ENCODE measurements at regions not wholly inside any gene's neighbourhood (a gene's known extent, or its start where the extent isn't known, plus 50 kb on each side); places are given as distances from the start of the nearest gene placed in this dataset.

GRCh38 chr1:36730599-36730998 lies 247.9 kb upstream of the CSF3R start:
- Histone ChIP-seq H3K4me1 (ENCODE audit: insufficient read depth) (no peaks in the 10 kb centered on the region), H3K4me3 (ENCODE audit: low read depth, low read length) (no peak overlapping the region), H3K36me3 (ENCODE audit: insufficient read depth) (no peaks in the 10 kb centered on the region), H3K27ac (ENCODE audit: low read depth) (no peak overlapping the region)
- WGBS: 73% methylated on average over 2 of the region's 2 CpGs
- DNase-seq (ENCODE audit: extremely low spot score): no peak

- no peak overlapping the region for H3K27ac ChIP-seq (ENCODE audit: low read depth)
- no peak overlapping the region for H3K4me3 ChIP-seq (ENCODE audit: low read depth, low read length)
- 69% methylated on average over 12 of the region's 12 CpGs for WGBS
- no peaks in the 10 kb centered on the region for H3K4me1 ChIP-seq (ENCODE audit: insufficient read depth)
- no peak for DNase-seq (ENCODE audit: extremely low spot score)
- H3K36me3 ChIP-seq (ENCODE audit: insufficient read depth): no peaks in the 10 kb centered on the region
Measured at GRCh38 chr1:36729716-36730510, 247.2 kb upstream of the CSF3R start.

DNA sequence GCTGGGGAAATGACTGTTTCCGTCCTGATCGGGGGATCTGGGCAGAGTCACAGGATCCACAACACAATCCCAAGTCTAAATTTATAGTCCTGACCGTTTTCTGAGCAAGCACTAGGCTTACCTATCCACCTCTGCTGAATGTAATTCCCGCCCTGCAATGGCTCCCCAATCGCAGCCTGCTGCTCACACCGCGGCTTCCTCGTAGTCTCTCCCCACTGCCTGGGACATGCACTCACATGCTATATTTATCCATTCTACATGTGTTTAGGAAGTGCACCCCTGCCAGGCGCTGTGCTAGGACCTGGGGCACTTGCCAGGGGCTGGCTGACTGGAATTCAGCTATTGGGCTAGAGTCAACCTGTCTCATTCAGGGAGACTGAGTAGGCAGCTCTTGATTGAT lies 246.6 kb upstream of the CSF3R start:
- WGBS: 60% methylated on average over 9 of the region's 9 CpGs

GRCh38 chr1:36728846-36729245 lies 246.1 kb upstream of the CSF3R start:
- H3K36me3 ChIP-seq (ENCODE audit: insufficient read depth): no peaks in the 10 kb centered on the region
- WGBS: 62% methylated on average over 6 of the region's 6 CpGs
- no peak for DNase-seq (ENCODE audit: extremely low spot score)
- H3K4me3 ChIP-seq (ENCODE audit: low read depth, low read length): no peak overlapping the region
- no peak overlapping the region for H3K27ac ChIP-seq (ENCODE audit: low read depth)
- no peaks in the 10 kb centered on the region for H3K4me1 ChIP-seq (ENCODE audit: insufficient read depth)

More for the DNA sequence above, 246.6 kb upstream of the CSF3R start:
- no peak for DNase-seq (ENCODE audit: extremely low spot score)
- H3K4me1 ChIP-seq (ENCODE audit: insufficient read depth): no peaks in the 10 kb centered on the region
- H3K27ac ChIP-seq (ENCODE audit: low read depth): no peak overlapping the region
- no peaks in the 10 kb centered on the region for H3K36me3 ChIP-seq (ENCODE audit: insufficient read depth)
- H3K4me3 ChIP-seq (ENCODE audit: low read depth, low read length): no peak overlapping the region

GRCh38 chr1:36728051-36728450 lies 245.3 kb upstream of the CSF3R start:
- Histone ChIP-seq H3K36me3 (ENCODE audit: insufficient read depth) (no peaks in the 10 kb centered on the region), H3K4me1 (ENCODE audit: insufficient read depth) (no peaks in the 10 kb centered on the region), H3K27ac (ENCODE audit: low read depth) (no peak overlapping the region), H3K4me3 (ENCODE audit: low read depth, low read length) (no peak overlapping the region)
- no peak for DNase-seq (ENCODE audit: extremely low spot score)
- 80% methylated on average over 8 of the region's 8 CpGs for WGBS

- no peak for DNase-seq (ENCODE audit: extremely low spot score)
- Histone ChIP-seq H3K27ac (ENCODE audit: low read depth) (no peak overlapping the region), H3K36me3 (ENCODE audit: insufficient read depth) (no peaks in the 10 kb centered on the region), H3K4me3 (ENCODE audit: low read depth, low read length) (no peak overlapping the region), H3K4me1 (ENCODE audit: insufficient read depth) (no peaks in the 10 kb centered on the region)
- 84% methylated on average over 3 of the region's 3 CpGs for WGBS
Measured at GRCh38 chr1:36725151-36725550, 242.4 kb upstream of the CSF3R start.

- WGBS: 39% methylated on average over 1 of the region's 1 CpG
- H3K27ac ChIP-seq (ENCODE audit: low read depth): no peak overlapping the region
- H3K4me3 ChIP-seq (ENCODE audit: low read depth, low read length): no peak overlapping the region
- no peak for DNase-seq (ENCODE audit: extremely low spot score)
- no peaks in the 10 kb centered on the region for H3K4me1 ChIP-seq (ENCODE audit: insufficient read depth)
- no peaks in the 10 kb centered on the region for H3K36me3 ChIP-seq (ENCODE audit: insufficient read depth)
Measured at GRCh38 chr1:36723813-36724212, 241.1 kb upstream of the CSF3R start.

- Histone ChIP-seq H3K4me1 (ENCODE audit: insufficient read depth) (no peaks in the 10 kb centered on the region), H3K4me3 (ENCODE audit: low read depth, low read length) (no peak overlapping the region), H3K27ac (ENCODE audit: low read depth) (no peak overlapping the region), H3K36me3 (ENCODE audit: insufficient read depth) (no peaks in the 10 kb centered on the region)
- DNase-seq (ENCODE audit: extremely low spot score): no peak
- WGBS: 64% methylated on average over 5 of the region's 5 CpGs
Measured at GRCh38 chr1:36722871-36723270, 240.2 kb upstream of the CSF3R start.

GRCh38 chr1:36721261-36721660 lies 238.5 kb upstream of the CSF3R start:
- 66% methylated on average over 6 of the region's 6 CpGs for WGBS

DNA sequence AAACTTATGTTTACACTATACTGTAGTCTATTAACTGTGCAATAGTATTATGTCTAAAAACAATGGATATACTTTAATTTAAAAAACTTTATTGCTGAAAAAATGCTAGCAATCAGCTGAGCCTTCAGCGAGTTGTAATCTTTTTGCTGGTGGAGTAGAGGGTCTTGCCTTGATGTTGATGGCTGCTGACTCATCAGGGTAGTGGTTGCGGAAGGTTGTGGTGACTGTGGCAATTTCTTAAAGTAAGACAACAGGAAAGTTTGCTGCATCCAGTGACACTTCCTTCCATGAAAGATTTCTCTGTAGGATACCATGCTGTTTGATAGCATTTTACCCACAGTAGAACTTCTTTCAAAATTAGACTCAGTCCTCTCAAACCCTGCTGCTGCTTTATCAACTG lies 234.7 kb upstream of the CSF3R start:
- H3K4me3 ChIP-seq (ENCODE audit: low read depth, low read length): no peak overlapping the region

More at GRCh38 chr1:36721261-36721660, 238.5 kb upstream of the CSF3R start:
- Histone ChIP-seq H3K36me3 (ENCODE audit: insufficient read depth) (no peaks in the 10 kb centered on the region), H3K27ac (ENCODE audit: low read depth) (no peak overlapping the region), H3K4me1 (ENCODE audit: insufficient read depth) (no peaks in the 10 kb centered on the region), H3K4me3 (ENCODE audit: low read depth, low read length) (no peak overlapping the region)
- DNase-seq (ENCODE audit: extremely low spot score): no peak

DNA sequence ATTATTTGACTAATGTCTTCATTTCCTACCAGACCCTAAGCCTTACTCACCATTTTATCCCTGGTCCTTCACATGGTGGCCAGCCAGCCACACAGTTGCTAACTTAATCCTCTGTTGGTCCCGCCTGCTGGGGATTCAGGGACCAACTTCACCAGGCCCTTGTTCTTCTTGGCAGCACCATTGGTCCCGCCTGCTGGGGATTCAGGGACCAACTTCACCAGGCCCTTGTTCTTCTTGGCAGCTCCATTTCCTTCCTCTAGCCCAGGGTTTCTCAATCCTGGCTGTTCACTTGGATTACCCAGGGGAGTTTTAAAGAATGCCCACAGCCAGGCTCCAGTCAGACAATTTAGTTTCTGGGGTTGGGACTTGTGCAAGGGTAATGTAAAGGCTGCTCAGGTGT lies 233.1 kb upstream of the CSF3R start:
- no peak for DNase-seq (ENCODE audit: extremely low spot score)
- 73% methylated on average over 2 of the region's 2 CpGs for WGBS

More for the DNA sequence above, 234.7 kb upstream of the CSF3R start:
- no peak for DNase-seq (ENCODE audit: extremely low spot score)
- Histone ChIP-seq H3K4me1 (ENCODE audit: insufficient read depth) (no peaks in the 10 kb centered on the region), H3K36me3 (ENCODE audit: insufficient read depth) (no peaks in the 10 kb centered on the region), H3K27ac (ENCODE audit: low read depth) (no peak overlapping the region)
- 79% methylated on average over 2 of the region's 2 CpGs for WGBS

DNA sequence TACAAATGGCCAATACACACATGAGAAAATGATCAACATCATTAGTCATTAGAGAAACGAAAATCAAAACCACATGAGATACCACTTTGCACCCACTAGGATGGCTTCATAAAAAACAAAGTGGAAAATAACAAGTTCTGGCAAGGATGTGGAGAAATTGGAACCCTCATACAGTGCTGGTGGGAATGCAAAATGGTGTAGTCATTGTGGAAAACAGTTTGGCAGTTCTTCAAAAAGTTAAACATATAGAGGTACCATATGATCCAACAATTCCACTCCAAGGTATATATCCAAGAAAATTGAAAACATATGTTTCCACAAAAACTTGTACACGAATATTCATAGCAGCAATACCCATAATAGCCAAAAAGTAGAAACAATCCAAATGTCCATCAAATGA lies 231.6 kb upstream of the CSF3R start:
- Histone ChIP-seq H3K36me3 (ENCODE audit: insufficient read depth) (no peaks in the 10 kb centered on the region), H3K4me3 (ENCODE audit: low read depth, low read length) (no peak overlapping the region), H3K27ac (ENCODE audit: low read depth) (no peak overlapping the region), H3K4me1 (ENCODE audit: insufficient read depth) (no peaks in the 10 kb centered on the region)
- 55% methylated on average over 2 of the region's 2 CpGs for WGBS
- DNase-seq (ENCODE audit: extremely low spot score): no peak

More for the DNA sequence above, 233.1 kb upstream of the CSF3R start:
- Histone ChIP-seq H3K4me1 (ENCODE audit: insufficient read depth) (no peaks in the 10 kb centered on the region), H3K36me3 (ENCODE audit: insufficient read depth) (no peaks in the 10 kb centered on the region), H3K4me3 (ENCODE audit: low read depth, low read length) (no peak overlapping the region), H3K27ac (ENCODE audit: low read depth) (no peak overlapping the region)

- DNase-seq (ENCODE audit: extremely low spot score): no peak
- no peak overlapping the region for H3K4me3 ChIP-seq (ENCODE audit: low read depth, low read length)
- H3K4me1 ChIP-seq (ENCODE audit: insufficient read depth): no peaks in the 10 kb centered on the region
- WGBS: 11% methylated on average over 2 of the region's 2 CpGs
- no peaks in the 10 kb centered on the region for H3K36me3 ChIP-seq (ENCODE audit: insufficient read depth)
- H3K27ac ChIP-seq (ENCODE audit: low read depth): no peak overlapping the region
Measured at GRCh38 chr1:36711480-36711879, 228.8 kb upstream of the CSF3R start.

- H3K36me3 ChIP-seq (ENCODE audit: insufficient read depth): no peaks in the 10 kb centered on the region
- WGBS: 10% methylated on average over 5 of the region's 5 CpGs
- no peak for DNase-seq (ENCODE audit: extremely low spot score)
- no peak overlapping the region for H3K27ac ChIP-seq (ENCODE audit: low read depth)
- no peaks in the 10 kb centered on the region for H3K4me1 ChIP-seq (ENCODE audit: insufficient read depth)
- no peak overlapping the region for H3K4me3 ChIP-seq (ENCODE audit: low read depth, low read length)
Measured at GRCh38 chr1:36710951-36711350, 228.2 kb upstream of the CSF3R start.
